Brain microvascular endothelial cell (primary cell): ENCODE measurements at regions not wholly inside any gene's neighbourhood (a gene's known extent, or its start where the extent isn't known, plus 50 kb on each side); places are given as distances from the start of the nearest gene placed in this dataset.

Experiments used
- DNase-seq: peaks from one replicate; pipeline ENCODE4 v3.0.0-alpha.2; 2020
- H3K27ac ChIP-seq: fragments of 250-450 bp; sonication (Bioruptor Pico); 2 replicates; pipeline ENCODE4 v1.5.1; 2020; ENCODE audit warnings: mild to moderate bottlenecking, moderate library complexity
- H3K27me3 ChIP-seq: fragments of 250-450 bp; sonication (Bioruptor Pico); replicated peaks from 2 replicates; pipeline ENCODE4 v1.5.1; 2020; ENCODE audit warnings: mild to moderate bottlenecking
- H3K36me3 ChIP-seq: fragments of 250-450 bp; sonication (Bioruptor Pico); replicated peaks from 2 replicates; pipeline ENCODE4 v1.5.1; 2020; ENCODE audit warnings: mild to moderate bottlenecking
- H3K4me3 ChIP-seq: 2 replicates; pipeline ENCODE4 v1.5.1; 2011; ENCODE audit warnings: low read depth, mild to moderate bottlenecking, control low read depth, low read length, moderate library complexity
- in situ Hi-C: cut with HindIII; loops from 2 replicates; pipeline ENCODE4 v1.10.0; 2017; ENCODE audit warnings: low sequenced_read_pairs, low pct_ligation_motif_present
- TF ChIP-seq, protein P1 (sequence below): IDR thresholded peaks from 2 replicates; pipeline ENCODE4 v1.5.1; 2011; ENCODE audit warnings: low read depth, mild to moderate bottlenecking, moderate library complexity, low read length, control low read depth, inconsistent platforms; ENCODE audit errors: missing control alignments

DNA sequence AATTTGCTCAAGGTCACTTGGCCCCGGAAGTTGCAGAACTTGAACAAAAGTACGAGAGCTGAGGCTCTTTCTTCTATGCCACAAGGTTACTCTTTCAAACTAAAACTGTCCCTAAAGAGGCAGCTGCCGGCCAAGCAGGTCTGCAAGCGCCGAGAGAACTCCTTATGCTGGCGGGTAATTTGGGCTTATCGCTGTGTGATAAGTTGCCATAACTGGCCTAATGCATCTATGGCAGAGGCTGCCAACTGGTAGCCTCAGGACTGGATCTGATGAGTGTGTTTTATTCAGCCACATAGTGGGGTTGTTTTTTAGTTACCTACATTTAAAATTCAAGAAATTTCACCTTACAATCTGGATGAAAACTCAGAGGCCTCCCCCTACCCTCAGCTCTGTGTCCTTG, 68.1 kb upstream of the SPOCK1 start:
- DNase-seq = no peak

DNA sequence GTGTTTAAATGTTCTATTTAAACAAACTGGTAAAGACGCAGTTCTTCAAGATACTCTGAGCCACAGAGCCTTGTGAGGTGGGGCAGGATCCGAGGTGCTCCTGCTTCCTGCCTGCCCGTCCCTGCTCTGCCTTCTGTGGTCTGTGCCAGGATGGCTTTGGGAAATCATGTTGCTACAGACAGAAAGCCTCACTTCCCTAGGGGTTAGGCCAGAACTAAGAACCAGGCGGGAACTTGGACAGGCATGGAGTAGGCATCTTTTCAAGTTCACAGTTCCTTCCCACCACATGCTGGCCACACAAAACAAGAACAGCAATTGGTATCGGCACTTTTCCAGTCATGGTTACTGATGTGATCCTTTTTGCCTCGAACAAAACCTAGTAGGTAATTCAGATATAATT, 67.7 kb upstream of the SPOCK1 start:
- in situ Hi-C loops = no loop called here
- Histone ChIP-seq H3K4me3 (no peak overlapping the region), H3K27me3 (no peaks in the 10 kb centered on the region), H3K36me3 (no peaks in the 10 kb centered on the region), H3K27ac (no peak overlapping the region)
- TF ChIP-seq, protein P1, sequence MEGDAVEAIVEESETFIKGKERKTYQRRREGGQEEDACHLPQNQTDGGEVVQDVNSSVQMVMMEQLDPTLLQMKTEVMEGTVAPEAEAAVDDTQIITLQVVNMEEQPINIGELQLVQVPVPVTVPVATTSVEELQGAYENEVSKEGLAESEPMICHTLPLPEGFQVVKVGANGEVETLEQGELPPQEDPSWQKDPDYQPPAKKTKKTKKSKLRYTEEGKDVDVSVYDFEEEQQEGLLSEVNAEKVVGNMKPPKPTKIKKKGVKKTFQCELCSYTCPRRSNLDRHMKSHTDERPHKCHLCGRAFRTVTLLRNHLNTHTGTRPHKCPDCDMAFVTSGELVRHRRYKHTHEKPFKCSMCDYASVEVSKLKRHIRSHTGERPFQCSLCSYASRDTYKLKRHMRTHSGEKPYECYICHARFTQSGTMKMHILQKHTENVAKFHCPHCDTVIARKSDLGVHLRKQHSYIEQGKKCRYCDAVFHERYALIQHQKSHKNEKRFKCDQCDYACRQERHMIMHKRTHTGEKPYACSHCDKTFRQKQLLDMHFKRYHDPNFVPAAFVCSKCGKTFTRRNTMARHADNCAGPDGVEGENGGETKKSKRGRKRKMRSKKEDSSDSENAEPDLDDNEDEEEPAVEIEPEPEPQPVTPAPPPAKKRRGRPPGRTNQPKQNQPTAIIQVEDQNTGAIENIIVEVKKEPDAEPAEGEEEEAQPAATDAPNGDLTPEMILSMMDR = no peak
- DNase-seq = no peak

More for the DNA sequence above, 68.1 kb upstream of the SPOCK1 start:
- TF ChIP-seq, protein P1 = no peak
- no peak overlapping the region for H3K27ac ChIP-seq
- H3K27me3 ChIP-seq = no peaks in the 10 kb centered on the region
- in situ Hi-C loops = no loop called here
- H3K4me3 ChIP-seq = no peak overlapping the region
- no peaks in the 10 kb centered on the region for H3K36me3 ChIP-seq

- Histone ChIP-seq H3K4me3 (no peak overlapping the region), H3K36me3 (no peaks in the 10 kb centered on the region), H3K27me3 (no peaks in the 10 kb centered on the region), H3K27ac (no peak overlapping the region)
- in situ Hi-C loops = no loop called here
- peak; percentile 28 for DNase-seq
- TF ChIP-seq, protein P1 = no peak
Measured at GRCh38 chr5:137566118-137566541, 67.0 kb upstream of the SPOCK1 start.

DNA sequence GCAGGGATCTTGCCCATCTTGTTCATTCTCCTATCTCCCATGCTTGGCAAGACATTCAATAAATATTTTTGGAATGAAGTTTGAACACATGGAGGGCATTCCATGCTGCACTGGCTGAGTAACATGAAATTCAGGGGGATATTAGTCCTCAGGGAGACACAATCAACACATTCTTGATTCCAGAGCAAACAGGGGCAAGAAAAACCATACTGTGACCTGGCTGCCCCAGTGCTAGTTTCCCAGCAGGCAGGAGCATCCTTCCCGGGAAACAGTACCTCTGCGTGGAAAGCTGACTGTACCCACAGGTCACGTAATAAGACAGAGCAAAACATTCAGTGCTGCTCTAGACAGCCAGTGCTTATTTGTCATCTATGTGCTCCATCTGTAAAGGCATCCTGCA, 66.3 kb upstream of the SPOCK1 start:
- in situ Hi-C loops = no loop called here
- no peaks in the 10 kb centered on the region for H3K36me3 ChIP-seq
- no peak for DNase-seq
- no peak overlapping the region for H3K27ac ChIP-seq
- no peaks in the 10 kb centered on the region for H3K27me3 ChIP-seq
- TF ChIP-seq, protein P1 = no peak
- no peak overlapping the region for H3K4me3 ChIP-seq

- TF ChIP-seq, protein P1 = no peak
- H3K36me3 ChIP-seq = no peaks in the 10 kb centered on the region
Measured at GRCh38 chr5:137564398-137564961, 65.4 kb upstream of the SPOCK1 start.

More at GRCh38 chr5:137564398-137564961, 65.4 kb upstream of the SPOCK1 start:
- Histone ChIP-seq H3K27ac (no peak overlapping the region), H3K27me3 (no peaks in the 10 kb centered on the region), H3K4me3 (no peak overlapping the region)
- no peak for DNase-seq
- in situ Hi-C loops = no loop called here
